AG09309 (cell line): ENCODE measurements at regions not wholly inside any gene's neighbourhood (a gene's known extent, or its start where the extent isn't known, plus 50 kb on each side); places are given as distances from the start of the nearest gene placed in this dataset.

Source experiments
- DNase-seq: peaks from one replicate; pipeline ENCODE4 v3.0.0-alpha.2; 2010; ENCODE audit warnings: low read depth
- H3K4me3 ChIP-seq: 2 replicates; pipeline ENCODE4 v1.5.1; 2011; ENCODE audit warnings: mild to moderate bottlenecking, low read depth, low read length, moderate library complexity; ENCODE audit not compliant: control insufficient read depth
- CTCF ChIP-seq: IDR thresholded peaks from 2 replicates; pipeline ENCODE4 v1.5.1; 2011; ENCODE audit warnings: mild to moderate bottlenecking, low read depth, low read length, inconsistent platforms; ENCODE audit not compliant: insufficient read depth, control insufficient read depth; ENCODE audit errors: missing control alignments

GRCh38 chr4:43223820-43224219 is 331.3 kb downstream of the GRXCR1 start:
- TF ChIP-seq CTCF = no peak
- no peak for DNase-seq
- no peak overlapping the region for H3K4me3 ChIP-seq

- no peak overlapping the region for H3K4me3 ChIP-seq
- no peak for TF ChIP-seq CTCF
- DNase-seq = no peak
Measured at GRCh38 chr4:43224559-43224958, 332.0 kb downstream of the GRXCR1 start.

GRCh38 chr4:43233321-43233720 is 340.8 kb downstream of the GRXCR1 start:
- no peak for DNase-seq
- no peak overlapping the region for H3K4me3 ChIP-seq
- no peak for TF ChIP-seq CTCF

- H3K4me3 ChIP-seq = no peak overlapping the region
- DNase-seq = no peak
- TF ChIP-seq CTCF = no peak
Measured at GRCh38 chr4:43234626-43235415, 342.3 kb downstream of the GRXCR1 start.

- no peak overlapping the region for H3K4me3 ChIP-seq
- no peak for DNase-seq
- no peak for TF ChIP-seq CTCF
Measured at GRCh38 chr4:43238008-43238407, 345.5 kb downstream of the GRXCR1 start.

- no peak for DNase-seq
- H3K4me3 ChIP-seq = no peak overlapping the region
- no peak for TF ChIP-seq CTCF
Measured at GRCh38 chr4:43238585-43238984, 346.1 kb downstream of the GRXCR1 start.
